ENCODE measurements at regions not wholly inside any gene's neighbourhood (a gene's known extent, or its start where the extent isn't known, plus 50 kb on each side); places are given as distances from the start of the nearest gene placed in this dataset.
A peak's percentile ranks its signal among the peaks of the same experiment; 100 is the strongest.

GRCh38 chr7:35504365-35504764, 190.6 kb downstream of the HERPUD2 start:
- no peak overlapping the region for H3K4me3 ChIP-seq
- H3K4me1 ChIP-seq (replicated peaks) = no peaks in the 10 kb centered on the region
- DNase-seq (ENCODE audit: low read depth in 1 of 2, low spot score in 2 of 2) = no peak
- no peaks in the 10 kb centered on the region for H3K27me3 ChIP-seq (replicated peaks)
- no peaks in the 10 kb centered on the region for H3K9me3 ChIP-seq (replicated peaks)
- H3K36me3 ChIP-seq = no peaks in the 10 kb centered on the region
- H3K27ac ChIP-seq = no peak overlapping the region

GRCh38 chr7:35501681-35502080, 193.3 kb downstream of the HERPUD2 start:
- H3K27me3 ChIP-seq (replicated peaks) = no peaks in the 10 kb centered on the region
- no peaks in the 10 kb centered on the region for H3K9me3 ChIP-seq (replicated peaks)
- H3K4me1 ChIP-seq (replicated peaks) = no peaks in the 10 kb centered on the region

DNA sequence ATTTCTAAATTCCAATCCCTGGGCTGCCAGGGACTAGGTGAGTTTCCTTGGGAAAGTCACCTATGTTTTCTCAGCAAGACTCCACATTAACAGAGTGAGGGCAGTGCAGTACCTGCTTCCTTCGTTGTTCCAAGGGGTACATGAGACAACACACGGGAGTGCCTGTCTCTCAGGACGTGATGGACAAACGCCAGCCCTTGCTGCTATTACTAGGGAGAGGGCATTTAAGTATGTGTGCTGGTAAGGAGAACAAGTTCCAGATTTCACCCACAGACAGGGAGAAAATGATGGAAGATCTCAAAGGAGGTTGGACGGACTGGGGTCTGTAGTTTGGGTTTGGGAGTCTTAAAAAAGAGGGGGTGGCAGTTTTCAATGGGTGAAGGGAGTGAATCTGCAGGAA, 195.7 kb downstream of the HERPUD2 start:
- Histone ChIP-seq H3K4me3 (no peak overlapping the region), H3K36me3 (no peaks in the 10 kb centered on the region), H3K9me3 (replicated peaks) (no peaks in the 10 kb centered on the region), H3K27ac (no peak overlapping the region), H3K4me1 (replicated peaks) (no peaks in the 10 kb centered on the region), H3K27me3 (replicated peaks) (no peaks in the 10 kb centered on the region)
- no peak for DNase-seq (ENCODE audit: low read depth in 1 of 2, low spot score in 2 of 2)

More at GRCh38 chr7:35501681-35502080, 193.3 kb downstream of the HERPUD2 start:
- Histone ChIP-seq H3K4me3 (no peak overlapping the region), H3K27ac (no peak overlapping the region), H3K36me3 (no peaks in the 10 kb centered on the region)
- DNase-seq (ENCODE audit: low read depth in 1 of 2, low spot score in 2 of 2) = no peak

- no peaks in the 10 kb centered on the region for H3K27me3 ChIP-seq (replicated peaks)
- no peaks in the 10 kb centered on the region for H3K36me3 ChIP-seq
- H3K4me1 ChIP-seq (replicated peaks) = no peaks in the 10 kb centered on the region
- no peaks in the 10 kb centered on the region for H3K9me3 ChIP-seq (replicated peaks)
- no peak for DNase-seq (ENCODE audit: low read depth in 1 of 2, low spot score in 2 of 2)
- no peak overlapping the region for H3K27ac ChIP-seq
- H3K4me3 ChIP-seq = no peak overlapping the region
These were observed 196.5 kb downstream of the HERPUD2 start for GRCh38 chr7:35498416-35498815.

DNA sequence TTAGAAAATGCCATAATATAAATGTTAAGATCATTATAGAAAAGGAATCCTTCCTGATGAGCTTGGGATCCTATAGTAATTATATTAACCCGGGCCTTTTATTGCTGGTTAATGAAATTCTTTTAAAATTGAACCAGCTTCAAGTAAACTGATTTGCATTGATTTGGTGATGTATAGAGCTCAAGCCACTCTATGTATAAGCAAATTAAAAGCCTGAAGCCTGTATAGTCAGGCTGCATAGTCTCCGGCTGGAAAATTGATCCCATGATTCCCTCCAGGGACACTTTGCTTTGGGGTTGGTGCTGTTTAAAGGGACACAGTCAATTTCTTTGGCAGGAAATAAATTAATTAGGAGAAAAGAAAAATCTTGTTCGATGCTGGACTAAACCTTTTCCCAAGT, 199.1 kb downstream of the HERPUD2 start:
- Histone ChIP-seq H3K27me3 (replicated peaks) (no peaks in the 10 kb centered on the region), H3K4me1 (replicated peaks) (no peaks in the 10 kb centered on the region), H3K9me3 (replicated peaks) (no peaks in the 10 kb centered on the region), H3K4me3 (no peak overlapping the region), H3K36me3 (no peaks in the 10 kb centered on the region), H3K27ac (no peak overlapping the region)
- DNase-seq (ENCODE audit: low read depth in 1 of 2, low spot score in 2 of 2) = no peak

DNA sequence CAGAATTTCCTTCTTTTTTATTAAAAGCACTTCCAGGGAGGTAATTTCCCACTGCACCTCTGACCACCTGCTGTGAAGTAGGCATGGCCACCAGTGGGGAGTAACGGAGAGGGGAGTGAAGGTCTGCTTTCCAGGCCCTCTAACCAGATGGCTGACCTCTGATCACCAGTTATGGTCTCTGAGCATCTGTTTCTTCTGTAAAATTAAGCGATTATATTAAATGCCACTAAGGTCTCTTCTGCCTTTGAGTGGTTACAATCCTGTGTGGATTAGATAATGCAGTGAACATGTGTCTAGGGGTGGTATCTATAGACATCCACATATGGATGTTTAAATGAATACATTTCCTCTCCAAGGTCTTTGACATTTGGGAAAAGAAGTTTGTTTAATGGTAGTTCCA, 199.6 kb downstream of the HERPUD2 start:
- H3K9me3 ChIP-seq (replicated peaks) = no peaks in the 10 kb centered on the region
- no peaks in the 10 kb centered on the region for H3K27me3 ChIP-seq (replicated peaks)
- H3K4me1 ChIP-seq (replicated peaks) = no peaks in the 10 kb centered on the region
- H3K36me3 ChIP-seq = no peaks in the 10 kb centered on the region
- H3K27ac ChIP-seq = no peak overlapping the region
- DNase-seq (ENCODE audit: low read depth in 1 of 2, low spot score in 2 of 2) = no peak
- no peak overlapping the region for H3K4me3 ChIP-seq

- DNase-seq (ENCODE audit: low read depth in 1 of 2, low spot score in 2 of 2) = no peak
- no peak overlapping the region for H3K27ac ChIP-seq
- no peaks in the 10 kb centered on the region for H3K9me3 ChIP-seq (replicated peaks)
- no peaks in the 10 kb centered on the region for H3K36me3 ChIP-seq
- H3K27me3 ChIP-seq (replicated peaks) = no peaks in the 10 kb centered on the region
- H3K4me3 ChIP-seq = no peak overlapping the region
- no peaks in the 10 kb centered on the region for H3K4me1 ChIP-seq (replicated peaks)
These were observed 200.5 kb downstream of the HERPUD2 start for GRCh38 chr7:35494407-35494806.

DNA sequence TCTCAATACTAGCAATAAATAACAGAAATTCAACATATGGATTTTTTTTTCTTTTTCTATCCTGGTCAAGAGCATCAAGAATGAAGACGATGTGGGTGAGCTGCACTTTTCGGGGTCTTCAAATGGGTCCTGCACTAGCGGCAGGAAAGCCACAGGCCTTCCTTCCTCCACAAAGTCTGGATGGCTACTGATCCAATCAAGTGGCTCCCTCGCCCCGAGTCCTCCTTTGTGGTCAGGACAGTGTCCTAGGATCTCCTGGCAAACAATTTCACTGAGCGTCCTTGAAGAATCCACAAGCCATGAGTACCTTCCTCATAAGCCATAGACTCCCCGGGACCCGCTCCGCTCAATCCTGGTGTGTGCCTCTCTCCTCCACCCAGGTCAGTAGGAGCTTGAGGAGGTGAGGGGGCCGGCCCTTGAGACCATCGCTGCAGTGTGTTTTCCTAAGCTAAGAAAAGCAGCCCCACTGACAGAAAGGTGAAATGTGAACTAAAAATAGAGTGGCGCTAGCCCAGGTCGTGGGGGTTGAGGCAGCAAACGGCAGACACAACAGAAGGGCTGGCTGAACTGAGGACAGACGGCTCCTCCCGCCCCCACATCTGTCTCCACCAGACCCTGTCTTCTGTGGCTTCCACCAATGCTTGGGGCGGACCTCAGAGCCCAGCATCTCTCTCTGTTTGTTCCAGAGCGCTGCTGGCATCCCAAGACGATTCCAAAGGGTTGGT, 202.3 kb downstream of the HERPUD2 start:
- DNase-seq (ENCODE audit: low read depth in 1 of 2, low spot score in 2 of 2) = no peak
- Histone ChIP-seq H3K9me3 (replicated peaks) (no peaks in the 10 kb centered on the region), H3K27ac (no peak overlapping the region), H3K4me1 (replicated peaks) (no peaks in the 10 kb centered on the region), H3K36me3 (no peaks in the 10 kb centered on the region), H3K4me3 (no peak overlapping the region), H3K27me3 (replicated peaks) (no peaks in the 10 kb centered on the region)

- Histone ChIP-seq H3K27ac (no peak overlapping the region), H3K36me3 (no peaks in the 10 kb centered on the region), H3K27me3 (replicated peaks) (no peaks in the 10 kb centered on the region), H3K4me1 (replicated peaks) (no peaks in the 10 kb centered on the region), H3K9me3 (replicated peaks) (no peaks in the 10 kb centered on the region), H3K4me3 (no peak overlapping the region)
- no peak for DNase-seq (ENCODE audit: low read depth in 1 of 2, low spot score in 2 of 2)
These were observed 203.7 kb downstream of the HERPUD2 start for GRCh38 chr7:35491233-35491632.

DNA sequence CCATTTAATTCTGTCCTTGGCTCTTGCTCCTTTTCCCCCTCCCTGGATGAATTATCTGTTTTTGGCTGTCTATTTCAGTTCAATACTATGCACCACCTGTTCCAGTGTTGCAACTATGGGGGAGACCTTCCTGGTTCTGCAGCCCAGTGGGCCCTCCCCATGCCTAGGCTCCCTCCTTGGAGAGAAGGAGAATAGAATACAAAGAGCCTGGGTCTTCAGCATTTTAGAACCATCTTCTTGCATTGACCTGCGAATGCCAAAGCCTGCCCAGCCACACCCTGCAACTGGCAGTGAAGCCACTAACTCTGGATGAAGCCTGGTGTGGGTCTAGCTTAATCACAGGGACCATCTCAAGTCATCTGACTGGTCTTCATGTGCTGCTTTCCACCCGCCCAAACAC, 207.1 kb downstream of the HERPUD2 start:
- no peaks in the 10 kb centered on the region for H3K9me3 ChIP-seq (replicated peaks)
- H3K36me3 ChIP-seq = no peaks in the 10 kb centered on the region
- DNase-seq (ENCODE audit: low read depth in 1 of 2, low spot score in 2 of 2) = no peak
- H3K27me3 ChIP-seq (replicated peaks) = no peaks in the 10 kb centered on the region
- no peak overlapping the region for H3K4me3 ChIP-seq
- no peak overlapping the region for H3K27ac ChIP-seq
- no peaks in the 10 kb centered on the region for H3K4me1 ChIP-seq (replicated peaks)

GRCh38 chr7:35487402-35487801, 207.5 kb downstream of the HERPUD2 start:
- H3K4me1 ChIP-seq (replicated peaks) = no peaks in the 10 kb centered on the region
- no peaks in the 10 kb centered on the region for H3K27me3 ChIP-seq (replicated peaks)
- H3K36me3 ChIP-seq = no peaks in the 10 kb centered on the region
- H3K27ac ChIP-seq = no peak overlapping the region
- DNase-seq (ENCODE audit: low read depth in 1 of 2, low spot score in 2 of 2) = no peak
- H3K4me3 ChIP-seq = no peak overlapping the region
- no peaks in the 10 kb centered on the region for H3K9me3 ChIP-seq (replicated peaks)

GRCh38 chr7:35485436-35485835, 209.5 kb downstream of the HERPUD2 start:
- DNase-seq (ENCODE audit: low read depth in 1 of 2, low spot score in 2 of 2) = no peak
- H3K27me3 ChIP-seq (replicated peaks) = no peaks in the 10 kb centered on the region
- H3K4me3 ChIP-seq = no peak overlapping the region
- no peaks in the 10 kb centered on the region for H3K9me3 ChIP-seq (replicated peaks)
- no peaks in the 10 kb centered on the region for H3K36me3 ChIP-seq
- no peaks in the 10 kb centered on the region for H3K4me1 ChIP-seq (replicated peaks)
- H3K27ac ChIP-seq = no peak overlapping the region

GRCh38 chr7:35483568-35483967, 211.4 kb downstream of the HERPUD2 start:
- Histone ChIP-seq H3K27ac (no peak overlapping the region), H3K4me3 (no peak overlapping the region)

GRCh38 chr7:35482231-35482630, 212.7 kb downstream of the HERPUD2 start:
- Histone ChIP-seq H3K4me3 (no peak overlapping the region), H3K4me1 (replicated peaks) (no peaks in the 10 kb centered on the region), H3K9me3 (replicated peaks) (no peaks in the 10 kb centered on the region), H3K36me3 (no peaks in the 10 kb centered on the region), H3K27ac (no peak overlapping the region), H3K27me3 (replicated peaks) (no peaks in the 10 kb centered on the region)
- no peak for DNase-seq (ENCODE audit: low read depth in 1 of 2, low spot score in 2 of 2)

More at GRCh38 chr7:35483568-35483967, 211.4 kb downstream of the HERPUD2 start:
- Histone ChIP-seq H3K4me1 (replicated peaks) (no peaks in the 10 kb centered on the region), H3K36me3 (no peaks in the 10 kb centered on the region), H3K9me3 (replicated peaks) (no peaks in the 10 kb centered on the region), H3K27me3 (replicated peaks) (no peaks in the 10 kb centered on the region)
- no peak for DNase-seq (ENCODE audit: low read depth in 1 of 2, low spot score in 2 of 2)

GRCh38 chr7:35480806-35481205, 214.1 kb downstream of the HERPUD2 start:
- peak in 1 of 2 experiments; percentile 12 for DNase-seq (ENCODE audit: low read depth in 1 of 2, low spot score in 2 of 2)
- H3K4me3 ChIP-seq = no peak overlapping the region
- no peak overlapping the region for H3K27ac ChIP-seq
- no peaks in the 10 kb centered on the region for H3K36me3 ChIP-seq
- no peaks in the 10 kb centered on the region for H3K27me3 ChIP-seq (replicated peaks)
- H3K4me1 ChIP-seq (replicated peaks) = no peaks in the 10 kb centered on the region
- no peaks in the 10 kb centered on the region for H3K9me3 ChIP-seq (replicated peaks)

Measured in SJSA1 (cell line).